Left lung (tissue), 4 donors: ENCODE measurements at regions not wholly inside any gene's neighbourhood (a gene's known extent, or its start where the extent isn't known, plus 50 kb on each side); places are given as distances from the start of the nearest gene placed in this dataset.

ENCODE experiments used
- ATAC-seq: fragments of 200-7000 bp; cut with Tn5 transposase; one replicate; pipeline ENCODE4 v1.9.1; 2020; ENCODE audit warnings: moderate library complexity
- DNase-seq, 4 donors: peaks; one replicate each; pipeline ENCODE4 v3.0.0-alpha.2; 2013 to 2020
- H3K27ac ChIP-seq, 2 donors: fragments of 200-600 bp; sonication (generic) in 1 of 2; one replicate each; pipeline versions ENCODE4 v1.5.0 to v1.8.0; 2020 to 2021
- H3K27me3 ChIP-seq, 2 donors: fragments of 200-600 bp; sonication (generic) in 1 of 2; one replicate each; pipeline versions ENCODE4 v1.5.0 to v1.8.0; 2020 to 2021
- H3K36me3 ChIP-seq, 2 donors: fragments of 200-600 bp; sonication (generic) in 1 of 2; one replicate each; pipeline versions ENCODE4 v1.5.0 to v1.8.0; 2020 to 2021
- H3K4me1 ChIP-seq, 2 donors: fragments of 200-600 bp; one replicate each; pipeline ENCODE4 v1.8.0; 2021
- H3K4me3 ChIP-seq, 2 donors: fragments of 200-600 bp; sonication (generic) in 1 of 2; one replicate each; pipeline versions ENCODE4 v1.5.0 to v1.8.0; 2020 to 2021; ENCODE audit warnings: mild to moderate bottlenecking in 1 of 2
- H3K9me3 ChIP-seq, 2 donors: fragments of 200-600 bp; sonication (generic) in 1 of 2; one replicate each; pipeline versions ENCODE4 v1.5.0 to v1.8.0; 2020 to 2021
- CTCF ChIP-seq, 2 donors: fragments of 200-600 bp; sonication (generic) in 1 of 2; IDR thresholded peaks; one replicate each; pipeline versions ENCODE4 v1.5.0 to v1.8.0; 2021; ENCODE audit warnings: antibody characterized with exemption in 2 of 2
- intact Hi-C, 2 donors: fragments of 100-400 bp; cut with DNase I; formaldehyde crosslinking; loops; one replicate each; pipeline versions ENCODE4 v1.11.2 to v1.14.2; 2022
- donor health status: DM: no; HTN: yes; CAD: no.
- donor health status: DM: no; HTN: no; CAD: no.

GRCh38 chr4:33088713-33089112 is 2368.5 kb downstream of the PCDH7 start:
- DNase-seq (peak in 2 of 4 donors; percentile 35 to 36), ATAC-seq (no peak)
- Histone ChIP-seq H3K4me1 (no peaks in the 10 kb centered on the region), H3K27ac (no peak overlapping the region), H3K4me3 (no peak overlapping the region), H3K36me3 (no peaks in the 10 kb centered on the region), H3K9me3 (no peaks in the 10 kb centered on the region), H3K27me3 (no peaks in the 10 kb centered on the region)
- no peak for TF ChIP-seq CTCF (IDR thresholded peaks at IDR 0.05)
- intact Hi-C loops: no loop called here

GRCh38 chr4:33090910-33091309 is 2370.7 kb downstream of the PCDH7 start:
- H3K4me3 ChIP-seq: no peak overlapping the region
- H3K27ac ChIP-seq: no peak overlapping the region
- DNase-seq (no peak), ATAC-seq (no peak)
- H3K27me3 ChIP-seq: no peaks in the 10 kb centered on the region
- H3K9me3 ChIP-seq: no peaks in the 10 kb centered on the region
- H3K36me3 ChIP-seq: no peaks in the 10 kb centered on the region
- no peak for TF ChIP-seq CTCF (IDR thresholded peaks at IDR 0.05)
- intact Hi-C loops: no loop called here
- no peaks in the 10 kb centered on the region for H3K4me1 ChIP-seq

GRCh38 chr4:33091961-33092360 is 2371.8 kb downstream of the PCDH7 start:
- Histone ChIP-seq H3K4me1 (no peaks in the 10 kb centered on the region), H3K4me3 (no peak overlapping the region), H3K27ac (no peak overlapping the region), H3K36me3 (no peaks in the 10 kb centered on the region), H3K9me3 (no peaks in the 10 kb centered on the region), H3K27me3 (no peaks in the 10 kb centered on the region)
- ATAC-seq (no peak), DNase-seq (no peak)
- no peak for TF ChIP-seq CTCF (IDR thresholded peaks at IDR 0.05)
- intact Hi-C loops: no loop called here

- intact Hi-C loops: no loop called here
- Histone ChIP-seq H3K4me3 (no peak overlapping the region), H3K27ac (no peak overlapping the region), H3K9me3 (peaks cover 0 to 2% of the 10 kb centered on the region in 2 donors), H3K36me3 (no peaks in the 10 kb centered on the region), H3K27me3 (no peaks in the 10 kb centered on the region), H3K4me1 (no peaks in the 10 kb centered on the region)
- no peak for ATAC-seq
- DNase-seq: no peak
- TF ChIP-seq CTCF (IDR thresholded peaks at IDR 0.05): no peak
Measured at GRCh38 chr4:33104273-33104672, 2384.1 kb downstream of the PCDH7 start.

GRCh38 chr4:33107814-33108213 is 2387.6 kb downstream of the PCDH7 start:
- TF ChIP-seq CTCF (IDR thresholded peaks at IDR 0.05): no peak
- H3K27me3 ChIP-seq: no peaks in the 10 kb centered on the region
- H3K9me3 ChIP-seq: peaks cover 0 to 5% of the 10 kb centered on the region in 2 donors
- DNase-seq: no peak
- intact Hi-C loops: no loop called here
- no peak for ATAC-seq
- H3K36me3 ChIP-seq: no peaks in the 10 kb centered on the region
- H3K4me3 ChIP-seq: no peak overlapping the region
- no peak overlapping the region for H3K27ac ChIP-seq
- no peaks in the 10 kb centered on the region for H3K4me1 ChIP-seq
